ENCODE measurements at regions not wholly inside any gene's neighbourhood (a gene's known extent, or its start where the extent isn't known, plus 50 kb on each side); places are given as distances from the start of the nearest gene placed in this dataset.

DNA sequence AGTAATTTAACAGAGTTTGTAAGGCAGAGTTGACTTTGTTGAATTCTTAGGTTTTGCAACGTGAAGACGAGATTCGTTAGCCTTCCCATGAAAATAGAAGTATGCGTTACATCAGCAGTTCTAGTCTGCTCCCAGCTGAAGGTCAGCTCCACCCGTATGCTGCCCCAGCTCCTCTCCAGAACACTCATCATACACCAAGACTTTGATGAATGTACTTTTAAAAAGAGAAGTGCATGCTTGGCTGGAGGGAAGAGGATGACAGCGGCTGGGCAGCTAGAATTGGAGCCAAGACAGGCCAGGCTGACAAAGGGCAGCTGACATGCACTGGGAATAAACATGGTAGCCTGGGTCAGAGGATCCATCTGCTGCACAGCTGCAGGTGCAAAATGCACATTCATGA, 166.3 kb upstream of the ARGLU1 start:
- TF ChIP-seq RAD21 (IDR thresholded peaks at IDR 0.05; ENCODE audit: low read length), result no peak
- no peak for TF ChIP-seq MXI1 (IDR thresholded peaks at IDR 0.05; ENCODE audit: low read depth, low read length)
- TF ChIP-seq, protein P1, sequence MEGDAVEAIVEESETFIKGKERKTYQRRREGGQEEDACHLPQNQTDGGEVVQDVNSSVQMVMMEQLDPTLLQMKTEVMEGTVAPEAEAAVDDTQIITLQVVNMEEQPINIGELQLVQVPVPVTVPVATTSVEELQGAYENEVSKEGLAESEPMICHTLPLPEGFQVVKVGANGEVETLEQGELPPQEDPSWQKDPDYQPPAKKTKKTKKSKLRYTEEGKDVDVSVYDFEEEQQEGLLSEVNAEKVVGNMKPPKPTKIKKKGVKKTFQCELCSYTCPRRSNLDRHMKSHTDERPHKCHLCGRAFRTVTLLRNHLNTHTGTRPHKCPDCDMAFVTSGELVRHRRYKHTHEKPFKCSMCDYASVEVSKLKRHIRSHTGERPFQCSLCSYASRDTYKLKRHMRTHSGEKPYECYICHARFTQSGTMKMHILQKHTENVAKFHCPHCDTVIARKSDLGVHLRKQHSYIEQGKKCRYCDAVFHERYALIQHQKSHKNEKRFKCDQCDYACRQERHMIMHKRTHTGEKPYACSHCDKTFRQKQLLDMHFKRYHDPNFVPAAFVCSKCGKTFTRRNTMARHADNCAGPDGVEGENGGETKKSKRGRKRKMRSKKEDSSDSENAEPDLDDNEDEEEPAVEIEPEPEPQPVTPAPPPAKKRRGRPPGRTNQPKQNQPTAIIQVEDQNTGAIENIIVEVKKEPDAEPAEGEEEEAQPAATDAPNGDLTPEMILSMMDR (IDR thresholded peaks at IDR 0.05), result no peak
- TF ChIP-seq, protein P2, sequence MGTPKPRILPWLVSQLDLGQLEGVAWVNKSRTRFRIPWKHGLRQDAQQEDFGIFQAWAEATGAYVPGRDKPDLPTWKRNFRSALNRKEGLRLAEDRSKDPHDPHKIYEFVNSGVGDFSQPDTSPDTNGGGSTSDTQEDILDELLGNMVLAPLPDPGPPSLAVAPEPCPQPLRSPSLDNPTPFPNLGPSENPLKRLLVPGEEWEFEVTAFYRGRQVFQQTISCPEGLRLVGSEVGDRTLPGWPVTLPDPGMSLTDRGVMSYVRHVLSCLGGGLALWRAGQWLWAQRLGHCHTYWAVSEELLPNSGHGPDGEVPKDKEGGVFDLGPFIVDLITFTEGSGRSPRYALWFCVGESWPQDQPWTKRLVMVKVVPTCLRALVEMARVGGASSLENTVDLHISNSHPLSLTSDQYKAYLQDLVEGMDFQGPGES (IDR thresholded peaks at IDR 0.05; ENCODE audit: low read depth, low read length), result no peak
- TF ChIP-seq POLR2AphosphoS5 (IDR thresholded peaks at IDR 0.05; ENCODE audit: low read depth, low read length), result no peak
- no peak for TF ChIP-seq CHD2 (IDR thresholded peaks at IDR 0.05; ENCODE audit: low read length, partially characterized antibody)
- no peak for TF ChIP-seq SMC3 (IDR thresholded peaks at IDR 0.05; ENCODE audit: low read depth, low read length)
